NB4 (cell line): ENCODE measurements at regions not wholly inside any gene's neighbourhood (a gene's known extent, or its start where the extent isn't known, plus 50 kb on each side); places are given as distances from the start of the nearest gene placed in this dataset.

ENCODE experiments used
- DNase-seq: peaks from one replicate; pipeline ENCODE4 v3.0.0; 2010; ENCODE audit warnings: low read depth
- H3K4me3 ChIP-seq: one replicate; pipeline ENCODE4 v1.5.1; 2011; ENCODE audit warnings: mild to moderate bottlenecking, low read depth, low read length, moderate library complexity
- MAX ChIP-seq: IDR thresholded peaks from 2 replicates; pipeline ENCODE4 v1.6.1; 2011; ENCODE audit warnings: low read depth, low read length
- MYC ChIP-seq: IDR thresholded peaks from 2 replicates; pipeline ENCODE4 v1.6.1; 2011; ENCODE audit warnings: low read depth, low read length
- POLR2A ChIP-seq: IDR thresholded peaks from 2 replicates; pipeline ENCODE4 v1.6.1; 2011; ENCODE audit warnings: mild to moderate bottlenecking; ENCODE audit not compliant: insufficient read length; ENCODE audit errors: extremely low read depth
- TF ChIP-seq, protein P1 (sequence below): IDR thresholded peaks from one replicate; pipeline ENCODE4 v1.5.1; 2012; ENCODE audit warnings: low read depth, low read length

- TF ChIP-seq, protein P1, sequence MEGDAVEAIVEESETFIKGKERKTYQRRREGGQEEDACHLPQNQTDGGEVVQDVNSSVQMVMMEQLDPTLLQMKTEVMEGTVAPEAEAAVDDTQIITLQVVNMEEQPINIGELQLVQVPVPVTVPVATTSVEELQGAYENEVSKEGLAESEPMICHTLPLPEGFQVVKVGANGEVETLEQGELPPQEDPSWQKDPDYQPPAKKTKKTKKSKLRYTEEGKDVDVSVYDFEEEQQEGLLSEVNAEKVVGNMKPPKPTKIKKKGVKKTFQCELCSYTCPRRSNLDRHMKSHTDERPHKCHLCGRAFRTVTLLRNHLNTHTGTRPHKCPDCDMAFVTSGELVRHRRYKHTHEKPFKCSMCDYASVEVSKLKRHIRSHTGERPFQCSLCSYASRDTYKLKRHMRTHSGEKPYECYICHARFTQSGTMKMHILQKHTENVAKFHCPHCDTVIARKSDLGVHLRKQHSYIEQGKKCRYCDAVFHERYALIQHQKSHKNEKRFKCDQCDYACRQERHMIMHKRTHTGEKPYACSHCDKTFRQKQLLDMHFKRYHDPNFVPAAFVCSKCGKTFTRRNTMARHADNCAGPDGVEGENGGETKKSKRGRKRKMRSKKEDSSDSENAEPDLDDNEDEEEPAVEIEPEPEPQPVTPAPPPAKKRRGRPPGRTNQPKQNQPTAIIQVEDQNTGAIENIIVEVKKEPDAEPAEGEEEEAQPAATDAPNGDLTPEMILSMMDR: no peak
- no peak for TF ChIP-seq MYC
- no peak for TF ChIP-seq POLR2A
- no peak for TF ChIP-seq MAX
- no peak overlapping the region for H3K4me3 ChIP-seq
- no peak for DNase-seq
Measured at GRCh38 chr2:199682001-199682400, 169.0 kb downstream of the FTCDNL1 start.

- no peak overlapping the region for H3K4me3 ChIP-seq
- TF ChIP-seq, protein P1: no peak
- TF ChIP-seq MAX (no peak), MYC (no peak), POLR2A (no peak)
- DNase-seq: no peak
Measured at GRCh38 chr2:199680482-199680881, 170.5 kb downstream of the FTCDNL1 start.

DNA sequence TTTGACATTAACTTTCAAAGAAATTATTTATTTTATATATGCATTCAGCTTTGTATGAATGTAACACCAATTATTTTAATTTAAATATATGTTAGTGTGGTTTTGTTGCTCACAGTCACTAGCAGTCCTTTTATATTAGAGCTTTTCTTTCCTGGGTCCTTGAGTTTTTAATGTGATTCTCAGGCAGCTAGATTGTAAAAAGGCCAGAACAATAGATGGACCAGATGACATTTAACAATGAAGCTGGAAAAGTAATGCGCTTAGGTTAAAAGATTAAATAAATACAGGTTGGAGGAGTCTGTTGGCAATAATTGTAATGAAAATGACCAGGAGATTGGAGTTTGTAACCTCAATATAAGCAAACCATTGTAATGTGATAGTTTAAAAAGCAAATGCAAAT is 171.1 kb downstream of the FTCDNL1 start:
- TF ChIP-seq, protein P1: no peak
- no peak for TF ChIP-seq MAX
- TF ChIP-seq MYC: no peak
- no peak for TF ChIP-seq POLR2A
- no peak for DNase-seq
- no peak overlapping the region for H3K4me3 ChIP-seq

DNA sequence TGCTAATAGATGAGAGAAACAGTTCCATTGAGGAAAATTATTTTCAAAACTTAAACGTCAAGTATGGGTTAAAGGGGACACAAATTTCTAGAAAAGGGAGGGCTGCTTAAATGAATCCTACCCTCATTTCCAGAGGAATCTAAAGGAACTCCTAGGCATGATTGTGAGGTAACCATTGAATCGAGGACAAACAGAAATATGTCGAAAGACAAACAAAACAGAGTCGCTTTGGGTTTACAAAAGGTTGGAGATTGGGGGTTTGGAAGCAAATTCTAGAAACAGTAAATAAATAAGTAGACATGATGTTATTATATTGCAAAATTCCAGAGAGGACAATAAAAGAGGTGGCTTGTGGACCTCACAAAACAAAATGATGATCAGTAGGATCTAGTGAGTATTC is 173.1 kb downstream of the FTCDNL1 start:
- no peak for DNase-seq
- no peak overlapping the region for H3K4me3 ChIP-seq
- TF ChIP-seq POLR2A (no peak), MYC (no peak), MAX (no peak)
- TF ChIP-seq, protein P1: no peak

DNA sequence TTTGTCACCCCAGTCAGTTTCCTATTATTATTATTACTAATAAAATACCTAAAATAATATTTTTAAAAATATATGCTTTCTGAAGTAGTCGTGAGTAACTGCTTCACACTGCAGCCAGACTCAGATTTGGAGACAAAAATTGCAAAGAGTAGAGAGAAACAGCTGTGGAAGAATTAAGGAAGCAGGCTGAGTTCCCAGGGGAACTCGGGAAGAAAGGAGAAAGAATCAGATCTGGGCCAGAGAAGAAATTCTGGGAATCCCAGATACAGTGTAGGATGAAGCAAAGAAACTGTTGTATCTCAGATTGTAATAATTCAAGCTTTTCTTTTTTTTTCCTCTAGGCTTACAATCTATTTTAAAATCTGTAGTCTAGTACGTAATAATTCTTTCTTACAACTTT is 182.3 kb downstream of the FTCDNL1 start:
- no peak overlapping the region for H3K4me3 ChIP-seq
- no peak for TF ChIP-seq MAX
- no peak for TF ChIP-seq POLR2A
- no peak for TF ChIP-seq MYC
- no peak for DNase-seq

DNA sequence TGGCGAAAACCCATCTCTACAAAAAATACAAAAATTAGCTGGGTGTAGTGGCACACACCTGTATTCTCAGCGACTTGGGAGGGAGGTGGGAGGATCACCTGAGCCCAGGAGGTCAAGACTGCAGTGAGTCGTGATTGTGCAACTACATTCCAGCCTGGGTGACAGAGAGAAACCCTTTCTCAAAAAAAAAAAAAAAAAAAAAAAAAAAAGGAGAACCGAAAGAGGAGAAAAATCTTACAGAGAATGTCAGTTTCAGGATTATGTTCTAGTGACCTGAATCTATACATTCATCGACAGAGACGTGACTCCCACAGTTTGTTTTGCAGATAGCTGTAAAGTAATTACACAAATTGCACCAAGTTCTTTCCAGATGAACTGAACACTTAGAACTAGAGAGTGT is 187.8 kb downstream of the FTCDNL1 start:
- no peak overlapping the region for H3K4me3 ChIP-seq
- no peak for DNase-seq
- TF ChIP-seq POLR2A (no peak), MYC (no peak), MAX (no peak)
- TF ChIP-seq, protein P1: no peak
